UCSD-AML1 (cell line): ENCODE measurements at regions not wholly inside any gene's neighbourhood (a gene's known extent, or its start where the extent isn't known, plus 50 kb on each side); places are given as distances from the start of the nearest gene placed in this dataset.

ENCODE experiments used
- DNase-seq: peaks from one replicate; lab custom pipeline; 2025; ENCODE audit not compliant: unreplicated experiment; lab: John Stamatoyannopoulos, UW

DNA sequence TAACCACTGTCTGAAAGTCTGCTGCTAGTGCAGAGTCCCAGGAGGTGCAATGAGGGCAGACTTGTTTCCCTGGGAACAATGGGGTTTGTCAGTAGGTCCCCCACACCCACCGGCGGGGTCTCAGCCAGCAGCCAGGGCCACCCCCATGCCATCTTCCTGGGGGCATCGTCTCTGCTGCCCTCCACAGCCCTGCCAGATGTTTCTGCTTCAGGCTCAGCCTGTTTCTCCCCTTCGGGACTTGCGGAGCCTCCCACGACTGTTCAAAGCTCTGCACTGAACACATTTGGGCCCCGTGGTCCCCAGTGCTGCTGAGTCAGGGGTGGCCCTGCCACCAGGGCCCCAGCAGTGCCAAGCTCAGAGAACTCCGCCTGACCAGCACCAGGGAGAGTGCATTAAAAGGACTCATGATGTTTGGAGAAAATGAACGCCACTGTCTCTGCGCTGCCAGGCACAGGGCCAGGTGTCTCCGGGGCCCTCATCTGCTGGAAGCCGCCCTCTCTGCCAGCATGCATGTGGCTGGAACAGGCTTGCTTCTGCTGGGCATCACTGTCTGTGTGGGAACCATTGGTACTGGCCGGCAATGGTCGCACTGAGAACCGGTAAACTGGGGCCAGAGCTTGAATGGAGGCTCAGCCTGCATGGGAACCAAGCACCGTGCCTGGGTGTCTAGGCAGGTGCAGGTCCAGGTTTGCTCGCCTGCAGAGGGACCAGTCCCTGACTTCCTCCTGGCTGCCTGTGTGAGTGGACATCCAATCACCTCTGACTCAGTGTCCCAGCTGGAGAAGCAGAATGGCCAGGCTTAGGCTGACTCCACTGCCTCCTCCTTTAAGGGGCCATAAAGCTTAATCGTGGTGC, 345.1 kb downstream of the GLRX3 start:
- no peak for DNase-seq

DNA sequence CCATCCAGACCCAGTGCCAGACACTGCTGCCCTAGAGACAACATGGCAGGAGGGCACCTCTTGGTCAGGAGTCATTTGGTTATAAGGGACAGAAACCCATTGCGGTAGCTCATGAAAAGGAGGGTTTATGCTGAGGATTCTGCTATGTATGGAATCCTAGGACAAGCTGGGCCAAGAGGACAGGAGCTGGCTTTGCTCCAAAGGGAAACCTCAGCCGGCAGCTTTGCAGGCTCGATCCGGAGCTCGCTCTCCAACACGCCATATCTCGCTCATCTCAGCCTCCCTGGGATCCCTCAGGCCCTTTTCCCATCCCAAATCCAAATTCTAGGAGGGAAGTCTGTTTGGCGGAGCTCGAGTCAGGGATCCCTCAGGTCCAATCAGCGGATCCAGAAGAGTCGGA, 345.7 kb downstream of the GLRX3 start:
- DNase-seq: no peak

DNA sequence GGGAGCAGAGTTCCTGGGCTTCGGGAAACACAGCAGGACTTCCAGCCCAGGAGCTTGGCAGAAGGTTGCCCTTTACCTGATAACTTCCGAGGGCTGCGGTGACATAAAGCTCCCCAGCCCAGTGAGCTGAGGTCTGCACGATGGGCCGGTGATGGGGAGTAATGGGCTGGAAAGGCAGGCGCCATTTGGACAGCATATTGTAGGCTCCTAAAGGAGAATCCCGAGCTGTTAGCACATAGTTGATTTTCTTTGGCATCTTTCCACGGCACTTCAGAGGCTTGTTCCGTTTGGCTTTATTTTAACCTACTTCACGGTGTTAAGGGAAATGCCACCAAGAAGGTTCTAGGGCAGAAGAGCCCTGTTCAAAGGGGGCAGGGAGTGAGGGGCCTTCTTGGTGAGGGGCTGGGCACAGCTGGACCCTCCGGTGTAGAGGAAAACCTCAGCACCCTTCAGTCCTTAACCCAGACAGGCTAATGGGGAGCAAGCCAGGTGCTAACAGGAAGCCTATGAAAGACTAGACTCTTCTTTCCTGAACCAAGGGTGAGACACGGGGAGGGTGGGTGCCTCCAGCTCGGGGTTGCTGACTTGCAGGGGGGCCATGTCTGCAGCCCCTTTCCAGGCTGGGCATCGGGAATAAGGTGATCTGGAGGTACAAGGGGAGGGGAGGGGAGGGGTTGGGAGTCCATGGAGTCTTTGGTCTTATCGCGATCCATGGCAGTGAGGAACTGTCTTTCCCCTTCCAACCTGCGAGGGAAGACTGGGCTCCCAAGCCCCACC, 347.7 kb downstream of the GLRX3 start:
- DNase-seq: no peak

DNA sequence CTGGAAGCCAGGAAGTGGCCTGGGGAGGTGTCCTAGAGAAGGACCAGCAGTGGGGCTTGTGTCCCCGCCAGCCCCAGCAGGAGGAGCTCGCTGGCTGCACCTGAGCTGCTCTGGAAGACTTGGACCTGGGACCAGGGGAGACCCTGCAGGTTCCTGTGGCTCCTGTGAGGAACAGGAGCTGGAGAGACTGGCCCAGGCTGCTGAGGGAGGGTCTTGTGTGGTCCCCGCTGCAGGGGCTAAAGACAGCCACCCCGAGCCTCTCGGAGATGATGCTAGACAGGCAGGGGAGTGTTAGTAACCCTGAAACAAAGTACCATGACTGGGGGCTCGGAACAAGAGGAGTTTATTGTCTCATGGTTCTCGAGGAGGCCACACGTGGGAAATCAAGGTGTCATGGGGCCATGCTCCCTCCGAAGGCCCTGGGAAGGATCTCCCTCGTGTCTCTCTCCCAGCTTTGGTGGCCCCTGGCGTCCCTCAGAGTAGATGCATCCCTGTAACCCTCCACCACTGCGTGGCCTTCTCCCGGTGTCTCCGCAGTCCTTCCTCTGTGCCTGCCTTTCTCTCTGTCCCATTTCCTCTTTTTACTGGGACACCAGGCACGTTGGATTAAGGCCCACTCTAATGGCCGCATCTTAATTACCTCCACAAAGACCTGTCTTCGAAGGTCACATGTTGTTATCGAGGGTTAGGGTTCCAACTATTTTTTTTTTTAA, 348.4 kb downstream of the GLRX3 start:
- no peak for DNase-seq

DNA sequence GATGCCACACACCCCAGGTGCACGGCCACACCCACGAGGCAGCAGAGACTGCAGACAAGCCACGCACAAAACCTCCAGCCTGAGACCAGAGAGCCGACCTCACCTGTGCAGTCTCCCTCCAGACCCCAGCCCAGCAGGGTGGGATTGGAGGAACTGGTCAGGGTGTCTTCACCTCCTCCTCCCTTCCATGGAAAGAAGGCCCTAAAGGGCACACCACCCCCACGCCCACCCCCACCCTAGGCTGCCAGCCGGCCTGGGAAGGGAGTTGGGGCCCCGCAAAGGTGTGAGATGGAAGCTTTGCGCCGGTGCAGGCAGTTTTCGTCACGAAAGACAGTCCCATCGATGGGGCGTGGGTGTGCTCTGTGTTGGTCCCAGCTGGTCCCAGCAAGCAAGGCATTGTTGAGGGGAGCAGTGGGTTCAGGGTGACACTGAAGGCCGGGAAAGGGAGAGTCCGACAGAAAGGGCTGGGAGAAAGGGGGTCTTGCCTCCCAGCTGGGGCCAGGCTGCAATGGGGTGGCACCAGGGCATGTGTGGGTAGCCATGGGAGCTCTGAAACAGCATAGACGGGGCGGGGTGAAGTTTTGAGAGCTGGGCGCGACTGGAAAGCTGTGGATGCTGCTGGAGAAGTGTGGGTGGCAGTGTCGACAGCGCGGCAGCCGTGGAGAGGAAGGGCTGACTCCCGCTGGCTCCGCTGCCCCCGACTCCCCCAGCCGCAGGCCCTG, 349.2 kb downstream of the GLRX3 start:
- no peak for DNase-seq

DNA sequence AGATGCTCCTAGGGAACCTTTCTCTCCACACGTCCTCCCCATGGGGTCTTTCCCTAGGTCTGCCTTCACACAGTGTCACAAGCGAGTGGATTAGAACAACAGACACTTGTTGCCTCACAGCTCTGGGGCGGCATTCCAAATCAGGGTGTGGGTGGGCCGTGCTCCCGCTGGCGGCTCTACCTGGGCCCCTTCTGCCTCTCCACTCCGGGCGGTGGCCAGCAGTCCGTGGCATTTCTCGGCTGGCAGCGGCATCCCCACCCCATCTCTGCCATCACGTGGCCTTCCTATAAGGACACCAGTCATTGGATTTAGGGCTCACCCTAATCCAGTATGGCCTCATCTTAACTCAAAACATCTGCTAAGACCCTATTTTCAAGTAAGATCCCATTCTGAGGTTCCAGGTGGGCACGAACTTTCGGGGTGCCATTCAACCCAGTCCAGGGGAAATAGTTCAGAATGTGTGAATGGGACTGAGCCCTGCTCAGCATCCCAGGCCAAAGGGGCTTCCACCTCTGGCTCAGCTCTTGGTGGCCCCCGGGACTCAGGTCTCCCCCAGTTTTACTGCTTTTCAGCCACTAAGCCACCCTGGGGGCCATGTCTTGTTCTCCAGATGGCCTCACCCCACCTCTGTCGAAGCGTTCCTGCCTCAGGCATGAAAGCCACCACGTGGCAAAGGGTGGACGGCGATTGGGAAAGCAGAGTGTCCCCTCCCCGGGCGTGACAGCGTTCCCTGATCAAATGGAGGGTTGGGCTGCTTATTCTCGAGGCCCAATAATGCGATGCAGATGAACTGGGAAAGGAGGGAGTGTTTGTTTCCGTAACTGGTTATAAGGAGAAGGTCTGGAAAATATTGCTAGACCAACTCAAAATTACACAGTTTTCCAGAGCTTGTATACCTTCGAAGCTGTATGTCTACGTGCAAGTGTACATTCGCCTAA, 350.0 kb downstream of the GLRX3 start:
- DNase-seq: no peak

DNA sequence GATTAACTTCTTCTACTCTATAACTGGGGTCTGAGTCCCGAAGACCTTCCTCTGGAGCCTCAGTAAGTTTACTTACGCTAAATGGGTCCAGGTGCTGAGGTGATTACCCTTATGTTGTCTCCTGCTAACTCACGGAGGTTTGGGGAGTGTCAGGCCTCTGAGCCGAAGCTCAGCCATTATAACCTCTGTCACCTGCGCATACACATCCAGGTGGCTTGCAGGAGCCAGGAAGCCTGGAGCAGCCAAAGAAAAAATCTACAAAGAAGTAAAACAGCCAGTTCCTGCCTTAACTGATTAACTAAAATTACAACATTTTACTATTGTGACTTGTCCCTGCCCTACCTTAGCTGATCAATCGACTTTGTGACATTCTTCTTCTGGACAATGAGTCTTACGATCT, 350.7 kb downstream of the GLRX3 start:
- no peak for DNase-seq

DNA sequence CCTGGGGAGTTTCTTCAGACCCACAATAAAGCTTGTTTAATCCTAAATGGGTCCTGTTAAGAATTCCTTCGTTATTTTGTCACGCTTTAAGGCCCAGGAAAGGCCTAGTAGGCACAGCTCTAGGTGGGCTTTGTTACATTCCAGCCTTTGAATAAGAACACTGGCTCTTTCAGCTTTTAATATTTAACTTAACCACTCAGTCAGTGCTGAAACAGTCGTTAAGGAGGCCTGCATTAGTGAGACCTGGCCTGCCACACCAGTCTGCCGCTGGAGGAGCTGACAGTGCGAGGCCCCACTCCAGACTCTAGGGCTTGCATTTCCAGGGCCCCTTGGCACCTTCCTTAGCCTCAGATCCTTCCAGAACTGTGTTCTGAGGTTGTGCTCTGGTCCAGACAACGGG, 351.4 kb downstream of the GLRX3 start:
- no peak for DNase-seq

DNA sequence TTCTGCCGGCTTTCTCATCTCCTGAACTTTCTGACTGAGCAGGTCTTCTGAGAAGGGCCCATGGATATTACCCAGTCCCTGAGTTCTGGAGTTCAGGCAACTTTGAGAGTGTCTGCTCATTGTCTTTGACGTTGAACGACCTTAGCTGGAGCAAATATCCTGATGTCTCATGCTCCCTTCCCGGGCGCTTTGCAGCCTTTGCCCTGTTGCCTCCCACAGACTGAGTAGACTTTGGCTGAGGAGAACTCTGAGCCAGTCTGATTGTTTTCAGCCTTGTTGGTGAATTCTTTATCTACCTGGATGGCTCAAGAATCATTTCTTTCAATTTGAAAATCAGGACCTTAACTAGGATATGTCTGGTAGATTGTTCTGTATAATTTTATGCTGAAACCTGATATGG, 353.7 kb downstream of the GLRX3 start:
- DNase-seq: no peak

DNA sequence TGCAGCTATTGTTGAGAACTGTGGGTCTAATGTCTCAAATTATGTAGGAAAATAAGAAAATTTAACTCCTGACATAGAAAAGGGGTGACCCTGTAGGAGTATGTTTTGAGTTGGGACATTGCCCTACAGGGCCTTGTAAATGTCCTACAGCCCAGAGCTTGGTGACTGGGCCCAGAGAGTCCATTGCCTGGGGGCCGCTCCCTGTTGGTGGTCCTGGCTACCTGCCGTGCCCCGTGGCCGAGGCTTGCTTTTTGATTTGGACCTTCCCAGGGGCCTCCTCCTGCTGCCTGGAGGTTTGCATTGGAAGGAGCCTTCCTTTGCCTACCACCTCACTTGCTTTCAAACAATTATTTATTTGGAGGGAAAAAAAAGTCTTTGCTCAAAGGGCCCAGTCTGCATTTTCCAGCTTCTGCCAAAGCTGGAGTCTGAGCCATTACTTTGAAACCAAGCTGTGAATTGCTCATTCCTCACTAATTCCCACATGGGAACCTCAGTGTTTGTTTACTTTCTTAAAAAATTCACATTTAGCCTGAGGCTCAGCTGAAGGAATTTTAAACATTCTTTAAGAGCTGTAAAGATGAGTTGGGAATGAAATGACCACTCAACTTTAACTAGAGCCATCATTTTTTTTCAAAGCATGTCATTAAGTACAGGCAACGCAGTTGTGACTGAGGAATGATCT, 355.0 kb downstream of the GLRX3 start:
- DNase-seq: no peak

DNA sequence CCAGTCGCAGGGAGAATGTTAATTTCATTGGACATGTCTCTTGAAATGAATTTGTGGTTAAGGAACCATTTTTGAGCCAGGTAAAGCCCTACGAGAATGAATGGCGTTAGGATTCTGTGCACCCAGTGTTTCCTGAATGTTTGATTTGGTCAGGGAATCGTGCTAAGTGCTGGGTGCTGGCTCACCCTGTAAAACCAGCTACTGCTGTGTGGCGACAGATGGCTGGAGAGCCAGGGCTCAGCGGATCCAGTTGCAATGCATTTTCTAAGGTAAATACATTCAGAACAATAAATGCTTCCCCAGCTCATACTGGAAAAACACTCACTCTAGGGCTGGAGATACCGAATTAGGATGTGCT, 355.5 kb downstream of the GLRX3 start:
- no peak for DNase-seq

DNA sequence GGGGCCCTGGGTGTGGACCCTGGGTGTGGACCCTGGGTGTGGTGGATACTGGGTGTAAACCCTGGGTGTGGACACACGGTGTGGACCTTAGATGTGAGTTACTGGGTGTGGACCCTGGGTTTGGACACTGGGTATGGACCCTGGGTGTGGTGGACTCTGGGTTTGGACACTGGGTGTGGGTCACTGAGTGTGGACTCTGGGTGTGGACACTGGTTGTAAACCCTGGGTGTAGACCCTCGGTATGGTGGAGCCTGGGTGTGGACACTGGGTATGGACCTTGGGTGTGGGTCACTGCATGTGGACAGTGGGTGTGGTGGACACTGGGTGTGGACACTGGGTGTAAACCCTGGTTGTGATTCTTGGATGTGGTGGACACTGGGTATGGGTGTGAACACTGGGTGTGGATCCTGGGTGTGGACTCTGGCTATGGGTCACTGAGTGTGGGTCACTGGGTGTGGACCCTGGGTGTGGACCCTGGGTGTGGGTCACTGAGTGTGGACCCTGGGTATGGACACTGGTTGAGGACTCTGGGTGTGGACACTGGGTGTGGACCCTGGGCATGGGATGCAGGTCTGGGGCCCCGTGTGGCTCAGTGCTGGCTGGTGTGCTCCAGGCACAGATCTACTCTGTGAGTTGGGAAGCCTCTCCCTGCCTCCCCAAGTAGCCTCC, 356.2 kb downstream of the GLRX3 start:
- DNase-seq: no peak

DNA sequence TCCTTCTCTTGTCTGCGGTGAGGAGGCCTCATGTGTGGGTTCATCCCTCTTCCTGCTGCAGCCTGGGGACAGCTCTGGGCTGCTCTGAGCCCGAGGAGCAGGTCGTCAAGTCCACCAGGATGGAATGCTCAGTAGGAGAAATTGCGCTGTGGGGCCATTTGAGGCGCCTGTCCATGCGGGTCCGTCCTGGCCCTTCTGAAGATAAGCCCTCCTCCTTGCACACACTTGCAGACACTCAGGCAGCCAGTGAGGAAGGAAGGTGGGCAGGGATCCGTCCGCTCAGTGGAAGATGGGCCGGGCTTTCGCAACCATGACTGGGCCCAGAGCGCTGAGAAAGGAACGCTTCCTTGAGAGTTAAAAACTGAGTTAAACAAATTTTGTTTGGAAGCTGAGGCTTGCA, 356.8 kb downstream of the GLRX3 start:
- no peak for DNase-seq

DNA sequence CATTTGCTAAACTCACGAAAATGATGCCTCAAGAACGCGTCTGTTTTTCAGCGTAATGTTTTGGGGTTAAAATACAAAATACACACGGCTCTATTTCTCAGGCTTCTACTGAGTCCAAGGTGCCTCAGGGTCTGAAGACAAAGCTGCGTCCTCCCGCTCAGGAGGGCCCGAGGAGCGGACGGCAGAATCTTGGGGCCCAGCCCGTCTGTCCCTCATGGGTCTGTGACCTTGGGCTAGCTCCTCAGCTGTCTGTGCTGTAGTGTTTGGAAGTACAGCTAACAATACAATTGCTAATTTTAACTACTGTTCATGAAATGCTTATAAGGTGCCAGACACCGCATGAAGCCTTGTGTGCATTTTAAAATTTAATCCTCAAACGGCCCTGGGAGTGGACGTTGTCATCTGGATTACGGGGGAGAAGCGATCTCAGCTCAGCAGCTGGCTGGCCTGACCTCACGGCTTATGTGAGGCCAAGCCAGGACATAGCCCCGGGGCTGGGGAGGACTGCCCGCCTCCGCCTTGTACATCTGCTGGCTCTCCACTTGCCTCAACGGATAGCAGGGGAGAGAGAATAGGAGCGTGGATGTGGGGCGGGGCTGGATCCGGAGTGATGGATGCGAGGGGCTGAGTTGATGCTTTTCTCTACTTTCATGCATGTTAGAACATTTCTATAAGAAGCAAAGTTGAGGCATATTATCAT, 357.4 kb downstream of the GLRX3 start:
- no peak for DNase-seq

DNA sequence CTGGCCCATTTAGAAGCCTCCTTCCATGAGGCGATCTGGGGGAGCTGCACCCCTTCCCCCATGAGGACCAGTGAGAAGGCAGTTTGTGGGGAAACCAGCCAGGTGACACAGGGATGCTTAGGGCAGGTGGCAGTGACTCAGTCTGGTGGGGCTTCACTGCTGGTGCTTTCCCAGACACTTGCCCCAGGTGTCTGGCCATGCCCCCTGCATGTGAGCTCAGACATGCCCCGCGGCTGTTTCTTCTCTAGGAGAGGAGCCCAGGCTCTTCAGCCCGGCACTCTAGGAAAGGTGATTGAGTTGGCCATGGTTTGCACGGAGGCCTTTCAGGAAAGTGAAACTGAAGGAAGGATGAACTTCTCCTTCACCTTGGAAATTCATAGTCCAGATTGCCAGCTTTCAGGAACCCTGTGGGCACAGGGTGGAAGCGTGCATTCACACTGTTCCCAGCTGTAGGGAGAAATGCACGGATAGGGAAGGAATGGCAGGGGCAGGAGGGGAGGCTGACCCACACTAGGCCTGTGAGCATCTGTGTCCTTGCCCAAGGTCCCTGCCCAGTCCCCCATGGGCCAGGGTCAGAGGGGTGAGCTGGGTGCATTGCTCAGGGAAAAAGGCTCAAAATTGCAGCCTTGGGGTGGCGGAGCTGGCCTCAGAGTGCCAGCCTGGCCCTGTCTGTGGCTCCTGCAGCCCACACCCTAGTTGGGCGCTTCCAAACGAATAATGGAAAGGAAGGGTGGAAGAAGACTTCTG, 359.1 kb downstream of the GLRX3 start:
- no peak for DNase-seq

DNA sequence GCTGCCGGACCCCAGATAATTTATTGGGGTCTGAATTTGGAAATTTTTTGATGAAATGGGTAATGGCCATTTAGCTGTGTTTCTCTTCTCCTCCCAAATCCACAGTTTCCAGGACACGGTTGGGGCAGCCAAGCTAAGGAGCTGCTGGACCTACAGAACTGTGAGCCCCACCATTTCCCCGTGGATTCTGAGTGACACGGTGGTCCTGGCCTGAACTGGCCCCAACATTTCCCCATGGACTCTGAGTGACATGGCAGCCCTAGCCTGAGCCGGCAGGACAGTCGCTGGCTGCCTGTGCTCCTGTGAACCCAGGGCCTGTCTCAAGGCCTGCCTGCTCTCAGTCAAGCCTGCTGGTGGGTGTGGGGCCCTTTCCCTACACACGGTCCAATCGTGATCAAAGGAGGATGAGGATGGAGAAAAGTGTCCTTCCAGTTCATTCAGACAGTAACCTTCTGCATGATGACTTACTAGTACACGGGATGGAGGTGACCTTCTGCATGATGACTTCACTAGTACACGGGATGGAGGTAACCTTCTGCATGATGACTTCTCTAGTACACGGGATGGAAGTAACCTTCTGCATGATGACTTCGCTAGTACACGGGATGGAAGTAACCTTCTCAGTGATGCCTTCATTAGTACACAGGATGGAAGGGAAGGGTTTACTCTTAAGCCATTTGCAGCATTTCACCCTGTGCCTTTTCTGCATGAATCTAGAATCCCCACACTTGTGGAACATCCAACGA, 359.9 kb downstream of the GLRX3 start:
- no peak for DNase-seq
